HepG2 (cell line): ENCODE measurements at regions not wholly inside any gene's neighbourhood (a gene's known extent, or its start where the extent isn't known, plus 50 kb on each side); places are given as distances from the start of the nearest gene placed in this dataset.

ENCODE experiments used
- BCL6 ChIP-seq: IDR thresholded peaks from 2 replicates; pipeline ENCODE4 v1.6.1; 2016; ENCODE audit warnings: missing genetic modification reagents, missing compliant biosample characterization
- EP300 ChIP-seq, 3 experiments: sonication (generic) in 1 of 3; formaldehyde crosslinking in 1 of 3; IDR thresholded peaks; 2 replicates each; pipeline versions ENCODE4 v1.5.1 to v1.6.1; 2011 to 2020; ENCODE audit warnings: low read depth in 2 of 3, low read length in 2 of 3, borderline replicate concordance in 1 of 3, improper control_type of control experiment in 1 of 3, mild to moderate bottlenecking in 1 of 3, missing genetic modification reagents in 1 of 3, moderate library complexity in 1 of 3
- ETV6 ChIP-seq: sonication (generic); formaldehyde crosslinking; conservative IDR thresholded peaks from 2 replicates; pipeline ENCODE4 v1.4.0; 2020; ENCODE audit warnings: missing genetic modification reagents
- FLYWCH1 ChIP-seq: sonication (generic); formaldehyde crosslinking; IDR thresholded peaks from 2 replicates; pipeline ENCODE4 v1.8.1; 2023; ENCODE audit warnings: mild to moderate bottlenecking, missing genetic modification reagents
- FOXK1 ChIP-seq: sonication (generic); formaldehyde crosslinking; IDR thresholded peaks from 2 replicates; pipeline ENCODE4 v1.4.0; 2020; ENCODE audit warnings: low read depth, missing genetic modification reagents, borderline replicate concordance
- HDAC1 ChIP-seq: sonication (generic); formaldehyde crosslinking; IDR thresholded peaks from 2 replicates; pipeline ENCODE4 v1.5.1; 2020; ENCODE audit warnings: mild to moderate bottlenecking, missing genetic modification reagents
- HNF4A ChIP-seq: sonication (generic); formaldehyde crosslinking; IDR thresholded peaks from 2 replicates; pipeline ENCODE4 v1.4.0; 2020; ENCODE audit warnings: missing genetic modification reagents
- JARID2 ChIP-seq: sonication (generic); formaldehyde crosslinking; IDR thresholded peaks from 2 replicates; pipeline ENCODE4 v1.8.1; 2023; ENCODE audit warnings: missing genetic modification reagents, inconsistent platforms; ENCODE audit not compliant: insufficient replicate concordance
- KDM1A ChIP-seq: IDR thresholded peaks from 2 replicates; pipeline ENCODE4 v1.6.1; 2016; ENCODE audit warnings: missing compliant biosample characterization
- MED1 ChIP-seq: sonication (generic); formaldehyde crosslinking; IDR thresholded peaks from 2 replicates; pipeline ENCODE4 v1.4.0; 2020; ENCODE audit warnings: missing genetic modification reagents
- MIXL1 ChIP-seq: IDR thresholded peaks from 2 replicates; pipeline ENCODE4 v1.6.1; 2016
- MLXIP ChIP-seq: sonication (generic); formaldehyde crosslinking; IDR thresholded peaks from 2 replicates; pipeline ENCODE4 v1.9.0; 2021; ENCODE audit warnings: missing genetic modification reagents, borderline replicate concordance
- NR2F1 ChIP-seq, 2 experiments: fragments of 450-650 bp in 1 of 2; formaldehyde crosslinking in 1 of 2; IDR thresholded peaks; 2 replicates each; pipeline versions ENCODE4 v1.5.0 to v1.6.1; 2016 to 2020; ENCODE audit warnings: mild to moderate bottlenecking in 1 of 2, missing compliant biosample characterization in 1 of 2, missing genetic modification reagents in 1 of 2, moderate library complexity in 1 of 2
- POGZ ChIP-seq: sonication (generic); formaldehyde crosslinking; IDR thresholded peaks from 2 replicates; pipeline ENCODE4 v1.4.0; 2020; ENCODE audit warnings: mild to moderate bottlenecking, missing genetic modification reagents
- SMC3 ChIP-seq: IDR thresholded peaks from 2 replicates; pipeline ENCODE4 v1.6.1; 2011; ENCODE audit warnings: low read length, improper control_type of control experiment
- SRY ChIP-seq: sonication (generic); formaldehyde crosslinking; IDR thresholded peaks from 2 replicates; pipeline ENCODE4 v1.8.0; 2022; ENCODE audit warnings: mild to moderate bottlenecking, missing genetic modification reagents
- TCF7 ChIP-seq: sonication (generic); IDR thresholded peaks from 2 replicates; pipeline ENCODE4 v1.6.1; 2016; ENCODE audit warnings: antibody characterized with exemption, low read depth
- TFAP4 ChIP-seq: sonication (generic); IDR thresholded peaks from 2 replicates; pipeline ENCODE4 v1.6.1; 2016; ENCODE audit warnings: low read depth, borderline replicate concordance
- ZNF768 ChIP-seq: sonication (generic); formaldehyde crosslinking; IDR thresholded peaks from 2 replicates; pipeline ENCODE4 v1.4.0; 2020; ENCODE audit warnings: missing genetic modification reagents
- TF ChIP-seq, protein P1 (sequence below): sonication (generic); formaldehyde crosslinking; IDR thresholded peaks from 2 replicates; pipeline ENCODE4 v1.4.0; 2020; ENCODE audit warnings: missing genetic modification reagents, mild to moderate bottlenecking, borderline replicate concordance
- TF ChIP-seq, protein P2 (sequence below): IDR thresholded peaks from 2 replicates; pipeline ENCODE4 v1.6.1; 2016
- TF ChIP-seq, protein P3 (sequence below): fragments of 450-650 bp; IDR thresholded peaks from 2 replicates; pipeline ENCODE4 v1.6.1; 2017
- TF ChIP-seq, protein P4 (sequence below): sonication (generic); formaldehyde crosslinking; IDR thresholded peaks from 2 replicates; pipeline ENCODE4 v1.5.1; 2020; ENCODE audit warnings: mild to moderate bottlenecking, moderate library complexity, missing genetic modification reagents

- TF ChIP-seq, protein P1, sequence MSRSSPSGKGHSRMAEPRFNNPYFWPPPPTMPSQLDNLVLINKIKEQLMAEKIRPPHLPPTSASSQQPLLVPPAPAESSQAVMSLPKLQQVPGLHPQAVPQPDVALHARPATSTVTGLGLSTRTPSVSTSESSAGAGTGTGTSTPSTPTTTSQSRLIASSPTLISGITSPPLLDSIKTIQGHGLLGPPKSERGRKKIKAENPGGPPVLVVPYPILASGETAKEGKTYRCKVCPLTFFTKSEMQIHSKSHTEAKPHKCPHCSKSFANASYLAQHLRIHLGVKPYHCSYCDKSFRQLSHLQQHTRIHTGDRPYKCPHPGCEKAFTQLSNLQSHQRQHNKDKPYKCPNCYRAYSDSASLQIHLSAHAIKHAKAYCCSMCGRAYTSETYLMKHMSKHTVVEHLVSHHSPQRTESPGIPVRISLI (CRISPR knock-in tag), result peak; percentile 33; the same call in 1 of the 2 replicates
- TF ChIP-seq HNF4A (peak; percentile 30), TFAP4 (no peak), TCF7 (peak; percentile 8; the same call in 1 of the 2 replicates), EP300 (IDR thresholded peaks at IDR 0.05; ENCODE audit: low read depth in 2 of 2, low read length in 2 of 2) (peak in 1 of 2 experiments; percentile 47; a peak in 1 of 4 replicates), EP300 (CRISPR knock-in tag; IDR thresholded peaks at IDR 0.05; ENCODE audit: borderline replicate concordance) (no peak), BCL6 (CRISPR knock-in tag) (peak; percentile 61; the same call in 1 of the 2 replicates), ZNF768 (CRISPR knock-in tag) (no peak), FLYWCH1 (CRISPR knock-in tag) (no peak), HDAC1 (peak; percentile 58), SRY (CRISPR knock-in tag) (no peak), ETV6 (CRISPR knock-in tag) (no peak), MIXL1 (CRISPR knock-in tag) (peak; percentile 79), FOXK1 (CRISPR knock-in tag) (0 out of 2 replicates have a peak, but pooled peaks have one; percentile 25), JARID2 (CRISPR knock-in tag) (no peak), KDM1A (CRISPR knock-in tag) (no peak; the same call in 1 of the 2 replicates), NR2F1 (CRISPR knock-in tag; IDR thresholded peaks at IDR 0.05) (peak; percentile 70 to 82; a peak in 3 of 4 replicates), MLXIP (CRISPR knock-in tag) (no peak), MED1 (CRISPR knock-in tag) (0 out of 2 replicates have a peak, but pooled peaks have one; percentile 17), POGZ (CRISPR knock-in tag) (peak; percentile 86), SMC3 (no peak)
- TF ChIP-seq, protein P2, sequence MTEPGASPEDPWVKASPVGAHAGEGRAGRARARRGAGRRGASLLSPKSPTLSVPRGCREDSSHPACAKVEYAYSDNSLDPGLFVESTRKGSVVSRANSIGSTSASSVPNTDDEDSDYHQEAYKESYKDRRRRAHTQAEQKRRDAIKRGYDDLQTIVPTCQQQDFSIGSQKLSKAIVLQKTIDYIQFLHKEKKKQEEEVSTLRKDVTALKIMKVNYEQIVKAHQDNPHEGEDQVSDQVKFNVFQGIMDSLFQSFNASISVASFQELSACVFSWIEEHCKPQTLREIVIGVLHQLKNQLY (CRISPR knock-in tag), result peak; percentile 38; the same call in 1 of the 2 replicates
- TF ChIP-seq, protein P3, sequence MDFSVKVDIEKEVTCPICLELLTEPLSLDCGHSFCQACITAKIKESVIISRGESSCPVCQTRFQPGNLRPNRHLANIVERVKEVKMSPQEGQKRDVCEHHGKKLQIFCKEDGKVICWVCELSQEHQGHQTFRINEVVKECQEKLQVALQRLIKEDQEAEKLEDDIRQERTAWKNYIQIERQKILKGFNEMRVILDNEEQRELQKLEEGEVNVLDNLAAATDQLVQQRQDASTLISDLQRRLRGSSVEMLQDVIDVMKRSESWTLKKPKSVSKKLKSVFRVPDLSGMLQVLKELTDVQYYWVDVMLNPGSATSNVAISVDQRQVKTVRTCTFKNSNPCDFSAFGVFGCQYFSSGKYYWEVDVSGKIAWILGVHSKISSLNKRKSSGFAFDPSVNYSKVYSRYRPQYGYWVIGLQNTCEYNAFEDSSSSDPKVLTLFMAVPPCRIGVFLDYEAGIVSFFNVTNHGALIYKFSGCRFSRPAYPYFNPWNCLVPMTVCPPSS, result no peak
- TF ChIP-seq, protein P4, sequence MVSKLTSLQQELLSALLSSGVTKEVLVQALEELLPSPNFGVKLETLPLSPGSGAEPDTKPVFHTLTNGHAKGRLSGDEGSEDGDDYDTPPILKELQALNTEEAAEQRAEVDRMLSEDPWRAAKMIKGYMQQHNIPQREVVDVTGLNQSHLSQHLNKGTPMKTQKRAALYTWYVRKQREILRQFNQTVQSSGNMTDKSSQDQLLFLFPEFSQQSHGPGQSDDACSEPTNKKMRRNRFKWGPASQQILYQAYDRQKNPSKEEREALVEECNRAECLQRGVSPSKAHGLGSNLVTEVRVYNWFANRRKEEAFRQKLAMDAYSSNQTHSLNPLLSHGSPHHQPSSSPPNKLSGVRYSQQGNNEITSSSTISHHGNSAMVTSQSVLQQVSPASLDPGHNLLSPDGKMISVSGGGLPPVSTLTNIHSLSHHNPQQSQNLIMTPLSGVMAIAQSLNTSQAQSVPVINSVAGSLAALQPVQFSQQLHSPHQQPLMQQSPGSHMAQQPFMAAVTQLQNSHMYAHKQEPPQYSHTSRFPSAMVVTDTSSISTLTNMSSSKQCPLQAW (CRISPR knock-in tag), result peak; percentile 73; the same call in 1 of the 2 replicates
Observed at GRCh38 chr3:148262980-148263379, 434.7 kb upstream of the AGTR1 start (continued).
